Panc1 (cell line): ENCODE measurements at regions not wholly inside any gene's neighbourhood (a gene's known extent, or its start where the extent isn't known, plus 50 kb on each side); places are given as distances from the start of the nearest gene placed in this dataset.

ENCODE experiments used
- ATAC-seq: fragments of 200-7000 bp; cut with Tn5 transposase; 2 replicates; pipeline ENCODE4 v1.9.1; 2020; ENCODE audit warnings: mild to moderate bottlenecking, moderate library complexity
- BruUV-seq: library from RNA; stranded (reverse); fragments of 400-500 nt; replicated peaks from 2 replicates; lab custom pipeline; 2021; lab: Mats Ljungman, UMichigan
- CTCF ChIA-PET: fragments of 300-600 bp; sonication (Branson Sonifier 250); formaldehyde crosslinking; loops from one replicate; lab custom pipeline; 2022; ENCODE audit warnings: antibody characterized with exemption; lab: Charles Lee
- POLR2A ChIA-PET: fragments of 300-600 bp; sonication (Branson Sonifier 250); formaldehyde crosslinking; loops from one replicate; lab custom pipeline; 2022; ENCODE audit warnings: antibody characterized with exemption; lab: Charles Lee
- DNase-seq: peaks from one replicate; pipeline ENCODE4 v3.0.0-alpha.2; 2010; ENCODE audit warnings: low read depth, low spot score
- H3K27ac ChIP-seq: 2 replicates; pipeline ENCODE4 v1.5.1; 2011; ENCODE audit warnings: mild to moderate bottlenecking, low read length, inconsistent platforms
- H3K27me3 ChIP-seq: fragments of 200-500 bp; sonication (Bioruptor generic); 2 replicates; pipeline ENCODE4 v1.6.0; 2014; ENCODE audit warnings: low read length, inconsistent platforms; ENCODE audit not compliant: control insufficient read depth, insufficient read depth
- H3K36me3 ChIP-seq: fragments of 200-500 bp; sonication (Bioruptor generic); 2 replicates; pipeline ENCODE4 v1.5.1; 2014; ENCODE audit warnings: inconsistent platforms, mild to moderate bottlenecking, low read length, moderate library complexity; ENCODE audit not compliant: control insufficient read depth, insufficient read depth
- H3K4me1 ChIP-seq: 2 replicates; pipeline ENCODE4 v1.5.1; 2011; ENCODE audit warnings: inconsistent platforms, mild to moderate bottlenecking, low read length, moderate library complexity; ENCODE audit not compliant: control insufficient read depth, insufficient read depth
- H3K4me3 ChIP-seq, 2 experiments: 2 replicates each; pipeline ENCODE4 v1.5.1; 2011 to 2012; ENCODE audit warnings: low read depth in 2 of 2, low read length in 2 of 2, mild to moderate bottlenecking in 2 of 2, inconsistent platforms in 1 of 2, moderate library complexity in 1 of 2
- H3K9me3 ChIP-seq: fragments of 200-500 bp; sonication (Bioruptor generic); 2 replicates; pipeline ENCODE4 v1.5.1; 2014; ENCODE audit warnings: low read depth, mild to moderate bottlenecking, inconsistent platforms, low read length, moderate library complexity; ENCODE audit not compliant: control insufficient read depth, insufficient read depth
- POLR2AphosphoS5 ChIP-seq: IDR thresholded peaks from 2 replicates; pipeline ENCODE4 v1.6.1; 2012; ENCODE audit warnings: mild to moderate bottlenecking, low read depth, low read length, moderate library complexity
- SIN3A ChIP-seq: IDR thresholded peaks from 2 replicates; pipeline ENCODE4 v1.6.1; 2012; ENCODE audit warnings: low read depth, mild to moderate bottlenecking, low read length, moderate library complexity, borderline replicate concordance; ENCODE audit not compliant: insufficient read depth
- TCF7L2 ChIP-seq: IDR thresholded peaks from 2 replicates; pipeline ENCODE4 v1.6.1; 2011; ENCODE audit warnings: mild to moderate bottlenecking, low read depth, low read length, inconsistent platforms
- in situ Hi-C: cut with HindIII; loops from 2 replicates; pipeline ENCODE4 v1.10.0; 2016; ENCODE audit warnings: low sequenced_read_pairs, low pct_unique_long_range_greater_than_20kb
- intact Hi-C: fragments of 100-400 bp; cut with micrococcal nuclease; formaldehyde crosslinking; loops from one replicate; pipeline ENCODE4 v1.10.0; 2022; ENCODE audit not compliant: unreplicated experiment
- TF ChIP-seq, protein P1 (sequence below): fragments of 450-650 bp; IDR thresholded peaks from 2 replicates; pipeline ENCODE4 v1.5.1; 2017; ENCODE audit warnings: mild to moderate bottlenecking
- TF ChIP-seq, protein P2 (sequence below), 2 experiments: IDR thresholded peaks; 2 replicates each; pipeline ENCODE4 v1.6.1; 2011 to 2012; ENCODE audit warnings: low read depth in 2 of 2, control low read depth in 1 of 2, low read length in 1 of 2, mild to moderate bottlenecking in 1 of 2, moderate library complexity in 1 of 2; ENCODE audit not compliant: insufficient read depth in 1 of 2

DNA sequence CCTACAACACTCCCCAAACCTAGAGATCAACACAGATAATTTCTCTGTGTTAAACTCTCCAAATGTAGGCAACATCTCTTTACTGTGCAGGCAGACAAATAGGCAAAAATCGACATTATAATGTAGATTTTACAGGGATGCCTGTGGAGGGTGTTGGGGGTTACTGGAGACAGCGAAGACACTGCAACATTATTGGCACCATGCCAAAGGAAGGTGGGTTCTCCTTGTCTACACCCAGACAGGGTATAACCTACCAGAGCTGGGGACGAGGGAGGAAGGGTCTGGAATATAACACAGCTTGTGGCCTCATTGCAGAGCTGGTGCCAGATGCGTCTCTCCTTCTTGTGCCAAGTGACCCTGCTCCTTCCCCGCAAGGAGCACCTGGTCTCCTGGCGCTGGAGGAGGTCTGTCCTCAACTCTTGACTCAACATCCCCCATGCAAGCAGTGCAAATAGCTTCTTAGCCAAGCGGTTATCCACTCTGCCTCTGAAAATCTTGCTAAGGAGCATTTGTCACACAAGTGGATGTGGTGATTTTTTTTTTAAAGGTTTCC, 404.0 kb downstream of the PRDM2 start:
- CTCF ChIA-PET = no interaction called here
- intact Hi-C loops (no loop called here), in situ Hi-C loops (no loop called here)

DNA sequence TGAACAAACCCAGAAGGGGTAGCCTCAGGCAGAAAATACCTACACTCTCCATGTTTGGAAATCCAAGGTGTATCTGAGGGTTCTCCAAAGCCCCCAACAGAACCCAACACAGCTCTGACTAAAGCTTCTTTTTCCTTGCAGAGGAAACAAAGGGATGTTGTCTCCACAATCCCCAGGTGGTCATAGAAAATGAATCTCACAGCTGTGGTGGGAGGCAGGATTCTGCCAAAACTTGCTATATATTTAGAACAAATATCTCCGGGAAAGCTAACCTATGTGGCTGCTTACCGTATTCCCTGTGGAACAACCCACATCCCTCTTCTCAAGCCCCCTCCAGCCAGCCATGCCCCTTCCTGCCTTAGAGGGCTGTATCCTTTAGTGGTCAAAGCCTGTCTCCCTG, 406.1 kb downstream of the PRDM2 start:
- ChIA-PET CTCF (no interaction called here), POLR2A (no interaction called here)
- no peaks in the 10 kb centered on the region for H3K4me1 ChIP-seq
- TF ChIP-seq POLR2AphosphoS5 = no peak
- TF ChIP-seq TCF7L2 = no peak
- TF ChIP-seq, protein P1, sequence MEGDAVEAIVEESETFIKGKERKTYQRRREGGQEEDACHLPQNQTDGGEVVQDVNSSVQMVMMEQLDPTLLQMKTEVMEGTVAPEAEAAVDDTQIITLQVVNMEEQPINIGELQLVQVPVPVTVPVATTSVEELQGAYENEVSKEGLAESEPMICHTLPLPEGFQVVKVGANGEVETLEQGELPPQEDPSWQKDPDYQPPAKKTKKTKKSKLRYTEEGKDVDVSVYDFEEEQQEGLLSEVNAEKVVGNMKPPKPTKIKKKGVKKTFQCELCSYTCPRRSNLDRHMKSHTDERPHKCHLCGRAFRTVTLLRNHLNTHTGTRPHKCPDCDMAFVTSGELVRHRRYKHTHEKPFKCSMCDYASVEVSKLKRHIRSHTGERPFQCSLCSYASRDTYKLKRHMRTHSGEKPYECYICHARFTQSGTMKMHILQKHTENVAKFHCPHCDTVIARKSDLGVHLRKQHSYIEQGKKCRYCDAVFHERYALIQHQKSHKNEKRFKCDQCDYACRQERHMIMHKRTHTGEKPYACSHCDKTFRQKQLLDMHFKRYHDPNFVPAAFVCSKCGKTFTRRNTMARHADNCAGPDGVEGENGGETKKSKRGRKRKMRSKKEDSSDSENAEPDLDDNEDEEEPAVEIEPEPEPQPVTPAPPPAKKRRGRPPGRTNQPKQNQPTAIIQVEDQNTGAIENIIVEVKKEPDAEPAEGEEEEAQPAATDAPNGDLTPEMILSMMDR = no peak
- ATAC-seq (no peak), DNase-seq (no peak)
- no peaks in the 10 kb centered on the region for H3K36me3 ChIP-seq
- in situ Hi-C loops (no loop called here), intact Hi-C loops (no loop called here)
- H3K27ac ChIP-seq = no peak overlapping the region
- H3K9me3 ChIP-seq = no peaks in the 10 kb centered on the region
- no TSS peak for BruUV-seq
- no peaks in the 10 kb centered on the region; the same call in 1 of the 2 replicates for H3K27me3 ChIP-seq
- no peak overlapping the region for H3K4me3 ChIP-seq

More for the DNA sequence above, 404.0 kb downstream of the PRDM2 start:
- Histone ChIP-seq H3K27ac (no peak overlapping the region), H3K9me3 (no peaks in the 10 kb centered on the region), H3K36me3 (no peaks in the 10 kb centered on the region), H3K27me3 (no peaks in the 10 kb centered on the region; the same call in 1 of the 2 replicates), H3K4me3 (no peak overlapping the region), H3K4me1 (no peaks in the 10 kb centered on the region)
- POLR2A ChIA-PET = no interaction called here
- ATAC-seq (no peak), DNase-seq (no peak)
- no TSS peak for BruUV-seq
- TF ChIP-seq, protein P1 = no peak
- TF ChIP-seq TCF7L2 (no peak), SIN3A (no peak), POLR2AphosphoS5 (no peak)
- TF ChIP-seq, protein P2, sequence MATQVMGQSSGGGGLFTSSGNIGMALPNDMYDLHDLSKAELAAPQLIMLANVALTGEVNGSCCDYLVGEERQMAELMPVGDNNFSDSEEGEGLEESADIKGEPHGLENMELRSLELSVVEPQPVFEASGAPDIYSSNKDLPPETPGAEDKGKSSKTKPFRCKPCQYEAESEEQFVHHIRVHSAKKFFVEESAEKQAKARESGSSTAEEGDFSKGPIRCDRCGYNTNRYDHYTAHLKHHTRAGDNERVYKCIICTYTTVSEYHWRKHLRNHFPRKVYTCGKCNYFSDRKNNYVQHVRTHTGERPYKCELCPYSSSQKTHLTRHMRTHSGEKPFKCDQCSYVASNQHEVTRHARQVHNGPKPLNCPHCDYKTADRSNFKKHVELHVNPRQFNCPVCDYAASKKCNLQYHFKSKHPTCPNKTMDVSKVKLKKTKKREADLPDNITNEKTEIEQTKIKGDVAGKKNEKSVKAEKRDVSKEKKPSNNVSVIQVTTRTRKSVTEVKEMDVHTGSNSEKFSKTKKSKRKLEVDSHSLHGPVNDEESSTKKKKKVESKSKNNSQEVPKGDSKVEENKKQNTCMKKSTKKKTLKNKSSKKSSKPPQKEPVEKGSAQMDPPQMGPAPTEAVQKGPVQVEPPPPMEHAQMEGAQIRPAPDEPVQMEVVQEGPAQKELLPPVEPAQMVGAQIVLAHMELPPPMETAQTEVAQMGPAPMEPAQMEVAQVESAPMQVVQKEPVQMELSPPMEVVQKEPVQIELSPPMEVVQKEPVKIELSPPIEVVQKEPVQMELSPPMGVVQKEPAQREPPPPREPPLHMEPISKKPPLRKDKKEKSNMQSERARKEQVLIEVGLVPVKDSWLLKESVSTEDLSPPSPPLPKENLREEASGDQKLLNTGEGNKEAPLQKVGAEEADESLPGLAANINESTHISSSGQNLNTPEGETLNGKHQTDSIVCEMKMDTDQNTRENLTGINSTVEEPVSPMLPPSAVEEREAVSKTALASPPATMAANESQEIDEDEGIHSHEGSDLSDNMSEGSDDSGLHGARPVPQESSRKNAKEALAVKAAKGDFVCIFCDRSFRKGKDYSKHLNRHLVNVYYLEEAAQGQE (IDR thresholded peaks at IDR 0.05; ENCODE audit: insufficient read depth in 1 of 2, low read depth in 2 of 2, low read length in 1 of 2) = no peak
